ENCODE measurements at regions not wholly inside any gene's neighbourhood (a gene's known extent, or its start where the extent isn't known, plus 50 kb on each side); places are given as distances from the start of the nearest gene placed in this dataset.

DNA sequence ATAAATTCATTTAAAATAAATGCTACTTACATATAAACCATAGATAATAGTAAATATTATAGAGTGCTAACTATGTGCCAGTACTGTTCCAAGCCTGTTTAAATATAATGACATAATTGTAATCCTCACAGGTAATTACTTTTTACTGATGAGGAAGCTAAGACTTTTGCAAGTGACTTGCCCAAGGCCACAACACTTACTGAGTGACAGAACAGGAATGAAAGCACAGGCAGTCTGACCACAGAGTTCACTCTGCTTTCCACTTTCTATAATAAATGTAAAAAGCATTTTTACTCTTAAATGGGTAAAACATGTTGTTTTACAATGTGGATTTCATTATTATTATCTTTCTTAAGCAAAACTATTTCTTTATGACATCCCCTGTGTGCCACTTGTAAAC is 537.8 kb upstream of the SLC39A10 start (continued):
- TF ChIP-seq SIN3A (IDR thresholded peaks at IDR 0.05; ENCODE audit: borderline replicate concordance, low read depth, low read length), result no peak
- TF ChIP-seq NRF1 (IDR thresholded peaks at IDR 0.05; ENCODE audit: low read depth, low read length), result no peak

DNA sequence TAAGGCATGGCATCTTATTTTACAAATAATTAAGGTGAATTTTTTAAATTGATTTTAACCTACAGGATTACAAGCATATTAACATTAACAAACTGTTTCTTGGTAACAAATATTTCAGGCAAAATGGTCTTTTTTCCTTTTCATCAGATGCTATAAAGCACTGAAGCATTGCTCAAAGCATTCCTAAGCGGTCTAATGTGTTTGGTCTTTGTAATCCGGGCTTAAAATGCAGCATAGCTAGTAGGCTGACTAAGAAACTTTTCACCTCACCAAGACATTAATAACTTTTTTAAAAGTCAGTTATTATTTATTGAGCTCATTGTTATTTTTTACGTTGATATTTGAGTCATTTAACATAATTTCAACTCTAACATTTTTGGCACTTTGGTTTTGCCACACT is 538.8 kb upstream of the SLC39A10 start:
- H2AFZ ChIP-seq (ENCODE audit: low read depth), result no peak overlapping the region
- no peak for DNase-seq
- no peak overlapping the region for H3K4me2 ChIP-seq
- H3K27me3 ChIP-seq (ENCODE audit: insufficient read depth), result no peaks in the 10 kb centered on the region
- H3F3A ChIP-seq (replicated peaks; ENCODE audit: insufficient read depth), result no peaks in the 10 kb centered on the region
- H4K20me1 ChIP-seq (ENCODE audit: insufficient read depth), result no peaks in the 10 kb centered on the region
- POLR2A ChIA-PET, result no interaction called here
- no peak overlapping the region for H3K4me3 ChIP-seq (ENCODE audit: low read depth in 2 of 2, low read length in 1 of 2)
- TF ChIP-seq TAF1 (IDR thresholded peaks at IDR 0.05; ENCODE audit: borderline replicate concordance, low read depth, low read length) (no peak), FOXM1 (IDR thresholded peaks at IDR 0.05; ENCODE audit: low read depth) (no peak), SMC3 (IDR thresholded peaks at IDR 0.05; ENCODE audit: low read depth, low read length) (no peak), YY1 (IDR thresholded peaks at IDR 0.05; ENCODE audit: low read depth) (no peak), GABPA (IDR thresholded peaks at IDR 0.05; ENCODE audit: low read depth) (no peak), EZH2phosphoT487 (IDR thresholded peaks at IDR 0.05; ENCODE audit: borderline replicate concordance, low read depth) (no peak), RFX5 (IDR thresholded peaks at IDR 0.05; ENCODE audit: low read length) (no peak), ELF1 (IDR thresholded peaks at IDR 0.05) (no peak)
- H3K4me1 ChIP-seq (ENCODE audit: control insufficient read depth in 1 of 2, insufficient read depth in 2 of 2, low read depth in 1 of 2, low read length in 1 of 2), result no peaks in the 10 kb centered on the region
- no peaks in the 10 kb centered on the region for H3K9me3 ChIP-seq
- 20% methylated on average over 3 of the region's 3 CpGs for WGBS (ENCODE audit: low lambda C conversion rate)
- H3K79me2 ChIP-seq (ENCODE audit: insufficient read depth), result no peaks in the 10 kb centered on the region
- CTCF ChIA-PET, result no interaction called here
- H3K9ac ChIP-seq, result no peak overlapping the region
- no peaks in the 10 kb centered on the region for H3K36me3 ChIP-seq (replicated peaks in 1 of 2; ENCODE audit: control insufficient read depth in 1 of 2, insufficient read depth in 2 of 2, low read length in 1 of 2)
- no peaks in the 10 kb centered on the region for H3K9me2 ChIP-seq
- H3K27ac ChIP-seq (ENCODE audit: low read depth in 2 of 2, low read length in 1 of 2), result no peak overlapping the region

DNA sequence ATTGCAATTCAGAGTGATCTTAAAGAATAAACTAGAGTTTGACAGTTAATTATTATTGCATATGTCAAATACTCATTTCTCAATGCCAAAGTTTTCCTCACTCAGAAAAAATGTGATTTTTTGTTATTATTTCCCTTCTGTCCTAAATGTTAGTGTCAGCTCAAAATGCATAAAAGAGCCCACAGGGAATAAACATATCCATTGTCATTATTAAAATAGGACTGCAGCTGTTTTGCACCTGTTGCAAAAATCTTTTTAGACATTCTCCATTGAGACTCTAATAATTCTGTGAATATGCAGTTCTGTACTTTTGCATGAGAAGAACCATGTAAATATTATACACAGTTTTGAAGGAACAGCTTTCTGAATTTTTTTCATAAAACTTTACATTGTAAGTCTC is 540.0 kb upstream of the SLC39A10 start:
- Histone ChIP-seq H3F3A (replicated peaks; ENCODE audit: insufficient read depth) (no peaks in the 10 kb centered on the region), H3K9me2 (no peaks in the 10 kb centered on the region), H3K4me2 (no peak overlapping the region), H3K9me3 (no peaks in the 10 kb centered on the region), H3K27me3 (ENCODE audit: insufficient read depth) (no peaks in the 10 kb centered on the region), H3K4me1 (ENCODE audit: control insufficient read depth in 1 of 2, insufficient read depth in 2 of 2, low read depth in 1 of 2, low read length in 1 of 2) (no peaks in the 10 kb centered on the region), H3K27ac (ENCODE audit: low read depth in 2 of 2, low read length in 1 of 2) (no peak overlapping the region), H4K20me1 (ENCODE audit: insufficient read depth) (no peaks in the 10 kb centered on the region), H2AFZ (ENCODE audit: low read depth) (no peak overlapping the region), H3K36me3 (replicated peaks in 1 of 2; ENCODE audit: control insufficient read depth in 1 of 2, insufficient read depth in 2 of 2, low read length in 1 of 2) (no peaks in the 10 kb centered on the region), H3K79me2 (ENCODE audit: insufficient read depth) (no peaks in the 10 kb centered on the region), H3K4me3 (ENCODE audit: low read depth in 2 of 2, low read length in 1 of 2) (no peak overlapping the region), H3K9ac (no peak overlapping the region)
- TF ChIP-seq RAD21 (IDR thresholded peaks at IDR 0.05; ENCODE audit: low read length) (no peak), NRF1 (IDR thresholded peaks at IDR 0.05; ENCODE audit: low read depth, low read length) (no peak), SMC3 (IDR thresholded peaks at IDR 0.05; ENCODE audit: low read depth, low read length) (no peak)
- TF ChIP-seq, protein P1, sequence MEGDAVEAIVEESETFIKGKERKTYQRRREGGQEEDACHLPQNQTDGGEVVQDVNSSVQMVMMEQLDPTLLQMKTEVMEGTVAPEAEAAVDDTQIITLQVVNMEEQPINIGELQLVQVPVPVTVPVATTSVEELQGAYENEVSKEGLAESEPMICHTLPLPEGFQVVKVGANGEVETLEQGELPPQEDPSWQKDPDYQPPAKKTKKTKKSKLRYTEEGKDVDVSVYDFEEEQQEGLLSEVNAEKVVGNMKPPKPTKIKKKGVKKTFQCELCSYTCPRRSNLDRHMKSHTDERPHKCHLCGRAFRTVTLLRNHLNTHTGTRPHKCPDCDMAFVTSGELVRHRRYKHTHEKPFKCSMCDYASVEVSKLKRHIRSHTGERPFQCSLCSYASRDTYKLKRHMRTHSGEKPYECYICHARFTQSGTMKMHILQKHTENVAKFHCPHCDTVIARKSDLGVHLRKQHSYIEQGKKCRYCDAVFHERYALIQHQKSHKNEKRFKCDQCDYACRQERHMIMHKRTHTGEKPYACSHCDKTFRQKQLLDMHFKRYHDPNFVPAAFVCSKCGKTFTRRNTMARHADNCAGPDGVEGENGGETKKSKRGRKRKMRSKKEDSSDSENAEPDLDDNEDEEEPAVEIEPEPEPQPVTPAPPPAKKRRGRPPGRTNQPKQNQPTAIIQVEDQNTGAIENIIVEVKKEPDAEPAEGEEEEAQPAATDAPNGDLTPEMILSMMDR (IDR thresholded peaks at IDR 0.05), result no peak
- ChIA-PET POLR2A (no interaction called here), CTCF (no interaction called here)
- no peak for DNase-seq
